ENCODE measurements at regions not wholly inside any gene's neighbourhood (a gene's known extent, or its start where the extent isn't known, plus 50 kb on each side); places are given as distances from the start of the nearest gene placed in this dataset.

DNA sequence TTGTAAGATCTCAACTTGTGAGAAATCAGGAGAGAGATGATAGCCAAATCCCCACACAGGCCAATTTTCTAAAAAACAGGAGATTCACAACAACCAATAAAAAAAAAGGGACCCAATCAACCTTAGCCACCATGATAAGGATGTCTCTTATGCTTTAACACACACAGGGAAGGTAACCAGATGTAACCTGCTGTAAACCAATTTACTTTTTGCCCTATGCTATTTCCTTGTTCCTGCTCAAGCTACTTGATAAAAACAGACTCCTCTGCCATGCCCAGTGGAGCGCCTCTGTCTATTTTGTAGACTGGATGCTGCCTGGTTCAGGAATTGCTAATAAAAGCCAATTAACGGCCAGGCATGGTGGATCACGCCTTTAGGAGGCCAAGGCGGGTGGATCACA is 123.5 kb upstream of the NPVF start:
- no peak overlapping the region for H3K27ac ChIP-seq
- in situ Hi-C loops (cut with HindIII; ENCODE audit: low pct_ligation_motif_present, low sequenced_read_pairs) = no loop called here
- no peak for DNase-seq
- TF ChIP-seq CTCF (IDR thresholded peaks at IDR 0.05; ENCODE audit: low read depth, low read length, missing control alignments) = no peak
- H3K4me3 ChIP-seq (ENCODE audit: low read depth, low read length) = no peak overlapping the region
- no peaks in the 10 kb centered on the region for H3K36me3 ChIP-seq (replicated peaks)
- no peaks in the 10 kb centered on the region for H3K27me3 ChIP-seq (replicated peaks)

- Histone ChIP-seq H3K4me3 (ENCODE audit: low read depth, low read length) (no peak overlapping the region), H3K27ac (no peak overlapping the region), H3K27me3 (replicated peaks) (no peaks in the 10 kb centered on the region), H3K36me3 (replicated peaks) (no peaks in the 10 kb centered on the region)
- in situ Hi-C loops (cut with HindIII; ENCODE audit: low pct_ligation_motif_present, low sequenced_read_pairs) = no loop called here
- TF ChIP-seq CTCF (IDR thresholded peaks at IDR 0.05; ENCODE audit: low read depth, low read length, missing control alignments) = no peak
- no peak for DNase-seq
Observed at GRCh38 chr7:25353196-25353595, 124.9 kb upstream of the NPVF start.

- no peaks in the 10 kb centered on the region for H3K27me3 ChIP-seq (replicated peaks)
- no peak for DNase-seq
- H3K27ac ChIP-seq = no peak overlapping the region
- no peak overlapping the region for H3K4me3 ChIP-seq (ENCODE audit: low read depth, low read length)
- no peaks in the 10 kb centered on the region for H3K36me3 ChIP-seq (replicated peaks)
- TF ChIP-seq CTCF (IDR thresholded peaks at IDR 0.05; ENCODE audit: low read depth, low read length, missing control alignments) = no peak
- in situ Hi-C loops (cut with HindIII; ENCODE audit: low pct_ligation_motif_present, low sequenced_read_pairs) = no loop called here
Observed at GRCh38 chr7:25353732-25354131, 125.4 kb upstream of the NPVF start.

- Histone ChIP-seq H3K27me3 (replicated peaks) (no peaks in the 10 kb centered on the region), H3K27ac (no peak overlapping the region), H3K36me3 (replicated peaks) (no peaks in the 10 kb centered on the region), H3K4me3 (ENCODE audit: low read depth, low read length) (no peak overlapping the region)
- in situ Hi-C loops (cut with HindIII; ENCODE audit: low pct_ligation_motif_present, low sequenced_read_pairs) = no loop called here
- no peak for TF ChIP-seq CTCF (IDR thresholded peaks at IDR 0.05; ENCODE audit: low read depth, low read length, missing control alignments)
- DNase-seq = no peak
Observed at GRCh38 chr7:25356534-25357151, 128.4 kb upstream of the NPVF start.

DNA sequence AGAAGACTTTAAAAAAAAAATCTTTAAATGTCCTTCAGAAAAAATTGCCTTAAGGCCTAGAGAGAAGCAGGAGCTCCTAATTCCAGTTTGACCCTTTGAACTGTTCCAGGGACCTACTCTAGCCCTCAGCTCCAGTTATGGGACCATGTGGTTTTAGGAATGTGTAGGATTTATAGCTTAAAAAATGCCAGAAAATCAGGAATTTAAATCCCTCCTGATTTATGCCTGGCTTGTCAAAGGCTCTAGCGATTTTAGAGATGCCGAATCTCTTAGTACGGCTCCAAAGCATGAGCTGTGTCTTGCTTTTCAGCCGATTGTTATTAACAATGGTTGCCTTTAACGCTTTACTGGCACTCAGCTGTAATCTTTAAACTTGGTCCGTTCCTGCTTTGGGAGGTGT is 130.6 kb upstream of the NPVF start:
- no peak for TF ChIP-seq CTCF (IDR thresholded peaks at IDR 0.05; ENCODE audit: low read depth, low read length, missing control alignments)
- in situ Hi-C loops (cut with HindIII; ENCODE audit: low pct_ligation_motif_present, low sequenced_read_pairs) = no loop called here
- Histone ChIP-seq H3K4me3 (ENCODE audit: low read depth, low read length) (no peak overlapping the region), H3K27ac (no peak overlapping the region), H3K27me3 (replicated peaks) (no peaks in the 10 kb centered on the region), H3K36me3 (replicated peaks) (no peaks in the 10 kb centered on the region)
- no peak for DNase-seq

DNA sequence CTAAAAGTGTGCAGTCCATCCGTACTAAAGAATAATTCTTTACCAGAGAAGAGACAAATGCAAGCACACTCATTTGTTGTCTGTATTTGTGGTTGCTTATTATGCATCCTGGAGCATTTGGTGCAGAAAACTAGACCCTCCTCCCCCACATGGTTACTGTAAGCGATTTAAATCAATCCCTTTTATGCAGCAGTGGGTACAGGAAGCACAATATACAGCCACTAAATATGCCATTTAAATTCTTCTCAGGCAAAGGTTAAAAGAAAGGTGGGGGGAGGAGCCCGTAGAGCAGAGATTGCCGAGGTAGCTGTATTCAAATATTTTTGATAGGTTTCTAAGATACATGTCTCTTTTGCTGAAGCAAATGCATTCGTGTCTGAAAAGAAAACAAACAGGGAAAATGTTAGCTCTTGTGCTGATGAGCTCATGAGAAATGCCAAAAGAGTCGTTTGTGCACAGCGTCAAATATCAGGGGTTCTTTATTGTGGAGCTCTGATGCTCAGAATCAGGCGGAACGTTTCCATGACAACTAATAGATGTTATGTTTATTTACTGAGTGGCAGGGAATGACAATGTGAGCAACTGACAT is 131.3 kb upstream of the NPVF start:
- no peak for TF ChIP-seq CTCF (IDR thresholded peaks at IDR 0.05; ENCODE audit: low read depth, low read length, missing control alignments)
- DNase-seq = no peak
- no peaks in the 10 kb centered on the region for H3K27me3 ChIP-seq (replicated peaks)
- H3K4me3 ChIP-seq (ENCODE audit: low read depth, low read length) = no peak overlapping the region
- in situ Hi-C loops (cut with HindIII; ENCODE audit: low pct_ligation_motif_present, low sequenced_read_pairs) = no loop called here
- H3K36me3 ChIP-seq (replicated peaks) = no peaks in the 10 kb centered on the region
- H3K27ac ChIP-seq = no peak overlapping the region

Measured in brain microvascular endothelial cell (primary cell).